Neural cell (in vitro differentiated cells): ENCODE measurements at regions not wholly inside any gene's neighbourhood (a gene's known extent, or its start where the extent isn't known, plus 50 kb on each side); places are given as distances from the start of the nearest gene placed in this dataset.

Source experiments
- H2AFZ ChIP-seq: fragments of 200-600, 300-800 bp; sonication (generic), shearing (Covaris generic); 2 replicates; pipeline ENCODE4 v1.6.0; 2014; ENCODE audit warnings: low read depth, mild to moderate bottlenecking, antibody characterized with exemption, low read length, moderate library complexity
- H3F3A ChIP-seq: fragments of 200-600 bp; shearing (Covaris generic); 2 replicates; pipeline ENCODE4 v1.6.1; 2016; ENCODE audit warnings: mild to moderate bottlenecking, moderate library complexity, mixed read lengths, antibody characterized with exemption, low read length; ENCODE audit not compliant: insufficient read depth, poor library complexity, severe bottlenecking
- H3K27ac ChIP-seq: fragments of 200-600, 300-800 bp; sonication (generic), shearing (Covaris generic); 2 replicates; pipeline ENCODE4 v1.5.1; 2014; ENCODE audit warnings: mild to moderate bottlenecking, low read length, moderate library complexity
- H3K27me3 ChIP-seq: fragments of 300-800, 200-600 bp; sonication (generic), shearing (Covaris generic); 2 replicates; pipeline ENCODE4 v1.6.0; 2014; ENCODE audit warnings: mild to moderate bottlenecking, low read depth, low read length, moderate library complexity; ENCODE audit not compliant: insufficient read depth
- H3K36me3 ChIP-seq: fragments of 300-800, 200-600 bp; sonication (generic), shearing (Covaris generic); 2 replicates; pipeline ENCODE4 v1.5.1; 2014; ENCODE audit warnings: mild to moderate bottlenecking, antibody characterized with exemption, low read length, moderate library complexity; ENCODE audit not compliant: insufficient read depth
- H3K4me2 ChIP-seq: fragments of 300-800, 200-600 bp; sonication (generic), shearing (Covaris generic); 2 replicates; pipeline ENCODE4 v1.6.0; 2014; ENCODE audit warnings: mild to moderate bottlenecking, low read length
- H3K4me3 ChIP-seq: fragments of 300-800, 200-600 bp; sonication (generic), shearing (Covaris generic); 2 replicates; pipeline ENCODE4 v1.5.1; 2014; ENCODE audit warnings: mild to moderate bottlenecking, low read length, moderate library complexity
- H3K79me2 ChIP-seq: fragments of 200-600 bp; shearing (Covaris generic); replicated peaks from 2 replicates; pipeline ENCODE4 v1.6.0; 2014; ENCODE audit warnings: mild to moderate bottlenecking, low read length, moderate library complexity; ENCODE audit not compliant: insufficient read depth
- H3K9ac ChIP-seq: fragments of 300-800, 200-600 bp; sonication (generic), shearing (Covaris generic); 2 replicates; pipeline ENCODE4 v1.6.1; 2016; ENCODE audit warnings: mild to moderate bottlenecking, low read length, mixed read lengths
- H3K9me2 ChIP-seq: fragments of 200-600 bp; shearing (Covaris generic); 2 replicates; pipeline ENCODE4 v1.6.1; 2016; ENCODE audit warnings: mild to moderate bottlenecking, low read length, mixed read lengths; ENCODE audit not compliant: insufficient read depth
- H3K9me3 ChIP-seq: fragments of 200-600, 300-800 bp; sonication (generic), shearing (Covaris generic); 2 replicates; pipeline ENCODE4 v1.6.1; 2016; ENCODE audit warnings: mild to moderate bottlenecking, mixed run types, low read length, moderate library complexity, mixed read lengths
- H4K20me1 ChIP-seq: fragments of 200-600 bp; shearing (Covaris generic); 2 replicates; pipeline ENCODE4 v1.6.1; 2016; ENCODE audit warnings: mild to moderate bottlenecking, mixed run types; ENCODE audit not compliant: insufficient read depth
- EP300 ChIP-seq: fragments of 450-650 bp; conservative IDR thresholded peaks from 2 replicates; pipeline ENCODE4 v1.6.1; 2014; ENCODE audit warnings: antibody characterized with exemption, mild to moderate bottlenecking, moderate library complexity; ENCODE audit not compliant: poor library complexity, severe bottlenecking
- EZH2 ChIP-seq: fragments of 200-600, 300-800 bp; shearing (Covaris generic), sonication (generic); IDR thresholded peaks from 2 replicates; pipeline ENCODE4 v1.6.1; 2014; ENCODE audit warnings: antibody characterized with exemption, low read length, borderline replicate concordance, mild to moderate bottlenecking; ENCODE audit not compliant: insufficient read depth, poor library complexity, severe bottlenecking
- MXI1 ChIP-seq: fragments of 450-650 bp; conservative IDR thresholded peaks from 2 replicates; pipeline ENCODE4 v1.6.1; 2014; ENCODE audit warnings: antibody characterized with exemption, mild to moderate bottlenecking; ENCODE audit not compliant: poor library complexity, severe bottlenecking
- POLR2AphosphoS5 ChIP-seq: IDR thresholded peaks from 2 replicates; pipeline ENCODE4 v1.6.1; 2012
- RAD21 ChIP-seq: fragments of 450-650 bp; conservative IDR thresholded peaks from 2 replicates; pipeline ENCODE4 v1.6.1; 2014; ENCODE audit warnings: antibody characterized with exemption, mild to moderate bottlenecking, moderate library complexity
- REST ChIP-seq: IDR thresholded peaks from 2 replicates; pipeline ENCODE4 v1.6.1; 2012; ENCODE audit warnings: borderline replicate concordance
- SMC3 ChIP-seq: fragments of 450-650 bp; conservative IDR thresholded peaks from 2 replicates; pipeline ENCODE4 v1.6.1; 2014; ENCODE audit warnings: antibody characterized with exemption, mild to moderate bottlenecking, moderate library complexity; ENCODE audit not compliant: poor library complexity
- TAF1 ChIP-seq: IDR thresholded peaks from 2 replicates; pipeline ENCODE4 v1.6.1; 2012; ENCODE audit warnings: low read depth
- TF ChIP-seq, protein P1 (sequence below): fragments of 450-650 bp; IDR thresholded peaks from 2 replicates; pipeline ENCODE4 v1.5.1; 2014; ENCODE audit warnings: antibody characterized with exemption, mild to moderate bottlenecking, moderate library complexity; ENCODE audit not compliant: poor library complexity, severe bottlenecking

DNA sequence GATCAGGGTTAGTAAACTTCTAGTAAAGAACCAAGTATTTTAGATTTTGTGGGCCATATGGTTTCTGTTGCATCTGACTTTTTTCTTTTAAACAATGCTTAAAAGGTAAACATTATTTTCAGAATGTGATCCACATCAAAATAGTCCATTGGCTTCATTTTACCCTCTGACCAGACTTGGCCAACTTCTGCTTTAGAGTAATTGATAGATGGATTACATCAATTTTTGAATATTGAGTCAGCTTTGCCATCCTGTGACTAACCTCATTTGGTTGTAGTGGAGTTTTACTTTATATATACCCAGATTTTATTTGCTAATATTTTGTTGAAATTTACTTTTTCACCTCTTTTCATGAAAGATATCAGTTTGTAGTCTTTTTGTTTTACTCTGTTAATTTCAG, 559.8 kb downstream of the TLL1 start:
- Histone ChIP-seq H3K27me3 (no peaks in the 10 kb centered on the region), H3K4me3 (no peak overlapping the region), H3K9ac (no peak overlapping the region), H4K20me1 (no peaks in the 10 kb centered on the region), H3F3A (no peaks in the 10 kb centered on the region), H3K79me2 (no peaks in the 10 kb centered on the region), H2AFZ (no peak overlapping the region), H3K9me3 (no peaks in the 10 kb centered on the region), H3K36me3 (no peaks in the 10 kb centered on the region), H3K27ac (no peak overlapping the region), H3K9me2 (no peaks in the 10 kb centered on the region), H3K4me2 (no peak overlapping the region)
- TF ChIP-seq EZH2: no peak
- TF ChIP-seq RAD21: no peak
- TF ChIP-seq EP300: no peak
- TF ChIP-seq, protein P1, sequence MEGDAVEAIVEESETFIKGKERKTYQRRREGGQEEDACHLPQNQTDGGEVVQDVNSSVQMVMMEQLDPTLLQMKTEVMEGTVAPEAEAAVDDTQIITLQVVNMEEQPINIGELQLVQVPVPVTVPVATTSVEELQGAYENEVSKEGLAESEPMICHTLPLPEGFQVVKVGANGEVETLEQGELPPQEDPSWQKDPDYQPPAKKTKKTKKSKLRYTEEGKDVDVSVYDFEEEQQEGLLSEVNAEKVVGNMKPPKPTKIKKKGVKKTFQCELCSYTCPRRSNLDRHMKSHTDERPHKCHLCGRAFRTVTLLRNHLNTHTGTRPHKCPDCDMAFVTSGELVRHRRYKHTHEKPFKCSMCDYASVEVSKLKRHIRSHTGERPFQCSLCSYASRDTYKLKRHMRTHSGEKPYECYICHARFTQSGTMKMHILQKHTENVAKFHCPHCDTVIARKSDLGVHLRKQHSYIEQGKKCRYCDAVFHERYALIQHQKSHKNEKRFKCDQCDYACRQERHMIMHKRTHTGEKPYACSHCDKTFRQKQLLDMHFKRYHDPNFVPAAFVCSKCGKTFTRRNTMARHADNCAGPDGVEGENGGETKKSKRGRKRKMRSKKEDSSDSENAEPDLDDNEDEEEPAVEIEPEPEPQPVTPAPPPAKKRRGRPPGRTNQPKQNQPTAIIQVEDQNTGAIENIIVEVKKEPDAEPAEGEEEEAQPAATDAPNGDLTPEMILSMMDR: no peak
- no peak for TF ChIP-seq REST
- no peak for TF ChIP-seq POLR2AphosphoS5
- TF ChIP-seq SMC3: no peak
- no peak for TF ChIP-seq MXI1
- TF ChIP-seq TAF1: no peak

GRCh38 chr4:166435449-166435848, 562.4 kb downstream of the TLL1 start:
- Histone ChIP-seq H2AFZ (no peak overlapping the region), H3F3A (no peaks in the 10 kb centered on the region), H3K9ac (no peak overlapping the region), H3K9me3 (no peaks in the 10 kb centered on the region), H3K4me3 (no peak overlapping the region), H3K27ac (no peak overlapping the region), H3K9me2 (no peaks in the 10 kb centered on the region), H3K4me2 (no peak overlapping the region), H3K36me3 (no peaks in the 10 kb centered on the region), H4K20me1 (no peaks in the 10 kb centered on the region), H3K27me3 (no peaks in the 10 kb centered on the region), H3K79me2 (no peaks in the 10 kb centered on the region)
- TF ChIP-seq EP300 (no peak), TAF1 (no peak), REST (no peak), SMC3 (no peak), POLR2AphosphoS5 (no peak), MXI1 (no peak), EZH2 (no peak), RAD21 (no peak)
- TF ChIP-seq, protein P1: no peak
